SK-N-SH (cell line): ENCODE measurements at regions not wholly inside any gene's neighbourhood (a gene's known extent, or its start where the extent isn't known, plus 50 kb on each side); places are given as distances from the start of the nearest gene placed in this dataset.

Experiments
- CTCF ChIA-PET: fragments of 300-600, 350-600 bp; formaldehyde crosslinking; extraction: SDS; loops from one replicate; lab custom pipeline; 2021; lab: Yijun Ruan, JAX
- POLR2A ChIA-PET: fragments of 350-600 bp; sonication (Branson Sonifier 250); formaldehyde crosslinking; extraction: SDS; loops from one replicate; lab custom pipeline; 2020; ENCODE audit warnings: antibody characterized with exemption, inconsistent platforms; lab: Yijun Ruan, JAX
- DNase-seq: peaks from one replicate; pipeline ENCODE4 v3.0.0; 2012
- H2AFZ ChIP-seq: fragments of 200-600 bp; sonication (generic); 2 replicates; pipeline ENCODE4 v1.8.1; 2016; ENCODE audit warnings: antibody characterized with exemption, mild to moderate bottlenecking, low read depth
- H3F3A ChIP-seq: fragments of 200-600 bp; sonication (generic); replicated peaks from 2 replicates; pipeline ENCODE3; 2016; ENCODE audit warnings: antibody characterized with exemption, mild to moderate bottlenecking; ENCODE audit not compliant: insufficient read depth
- H3K27ac ChIP-seq, 2 experiments: fragments of 200-500 bp in 1 of 2; fragments of 200-600 bp in 1 of 2; sonication (Bioruptor generic) in 1 of 2; sonication (generic), shearing (Covaris generic) in 1 of 2; 2 replicates each; pipeline versions ENCODE4 v1.5.1 to v1.6.1; 2014 to 2016; ENCODE audit warnings: low read depth in 2 of 2, inconsistent platforms in 1 of 2, low read length in 1 of 2, mild to moderate bottlenecking in 1 of 2, mixed read lengths in 1 of 2
- H3K27me3 ChIP-seq: fragments of 200-600 bp; sonication (generic), shearing (Covaris generic); 2 replicates; pipeline ENCODE4 v1.6.1; 2016; ENCODE audit warnings: mixed run types; ENCODE audit not compliant: insufficient read depth
- H3K36me3 ChIP-seq, 2 experiments: fragments of 200-500 bp in 1 of 2; fragments of 200-600 bp in 1 of 2; sonication (Bioruptor generic) in 1 of 2; sonication (generic) in 1 of 2; replicated peaks in 1 of 2; 2 replicates each; pipeline versions ENCODE3 to v1.5.1; 2014 to 2016; ENCODE audit warnings: low read length in 1 of 2, mild to moderate bottlenecking in 1 of 2; ENCODE audit not compliant: insufficient read depth in 2 of 2, control insufficient read depth in 1 of 2
- H3K4me1 ChIP-seq, 2 experiments: fragments of 200-500 bp in 1 of 2; fragments of 200-600 bp in 1 of 2; sonication (Bioruptor generic) in 1 of 2; sonication (generic), shearing (Covaris generic) in 1 of 2; 2 replicates each; pipeline versions ENCODE4 v1.5.1 to v1.6.1; 2014 to 2016; ENCODE audit warnings: low read depth in 1 of 2, low read length in 1 of 2, mixed run types in 1 of 2; ENCODE audit not compliant: insufficient read depth in 2 of 2, control insufficient read depth in 1 of 2
- H3K4me2 ChIP-seq: fragments of 200-600 bp; sonication (generic), shearing (Covaris generic); 2 replicates; pipeline ENCODE4 v1.6.1; 2017; ENCODE audit warnings: mixed run types
- H3K4me3 ChIP-seq, 2 experiments: fragments of 200-500 bp in 1 of 2; fragments of 200-600 bp in 1 of 2; sonication (Bioruptor generic) in 1 of 2; sonication (generic), shearing (Covaris generic) in 1 of 2; 2 replicates each; pipeline versions ENCODE4 v1.5.1 to v1.8.1; 2014 to 2016; ENCODE audit warnings: low read depth in 2 of 2, inconsistent platforms in 1 of 2, low read length in 1 of 2, mild to moderate bottlenecking in 1 of 2, mixed read lengths in 1 of 2, moderate library complexity in 1 of 2
- H3K79me2 ChIP-seq: fragments of 200-600 bp; sonication (generic); 2 replicates; pipeline ENCODE4 v1.8.1; 2017; ENCODE audit warnings: mild to moderate bottlenecking; ENCODE audit not compliant: insufficient read depth
- H3K9ac ChIP-seq: fragments of 200-600 bp; sonication (generic); 2 replicates; pipeline ENCODE4 v1.6.1; 2017; ENCODE audit warnings: mixed run types
- H3K9me2 ChIP-seq: fragments of 200-600 bp; sonication (generic); 2 replicates; pipeline ENCODE4 v1.6.1; 2017; ENCODE audit warnings: mixed run types
- H3K9me3 ChIP-seq: fragments of 200-600 bp; sonication (generic); 2 replicates; pipeline ENCODE4 v1.6.1; 2017; ENCODE audit warnings: mixed run types, mild to moderate bottlenecking, moderate library complexity
- H4K20me1 ChIP-seq: fragments of 200-600 bp; sonication (generic); 2 replicates; pipeline ENCODE4 v1.6.1; 2017; ENCODE audit warnings: mild to moderate bottlenecking, mixed run types; ENCODE audit not compliant: insufficient read depth
- CTCF ChIP-seq: fragments of 200-600 bp; sonication (generic); IDR thresholded peaks from 2 replicates; pipeline ENCODE4 v1.6.1; 2017; ENCODE audit warnings: antibody characterized with exemption, mild to moderate bottlenecking, moderate library complexity
- EZH2phosphoT487 ChIP-seq: fragments of 200-600 bp; sonication (generic); IDR thresholded peaks from 2 replicates; pipeline ENCODE4 v1.6.1; 2017; ENCODE audit warnings: low read depth, mixed run types, mild to moderate bottlenecking, antibody characterized with exemption, moderate library complexity, borderline replicate concordance
- FOSL2 ChIP-seq: IDR thresholded peaks from 2 replicates; pipeline ENCODE4 v1.4.0; 2012; ENCODE audit warnings: low read depth, mild to moderate bottlenecking, moderate library complexity, borderline replicate concordance
- FOXJ3 ChIP-seq: sonication (generic); formaldehyde crosslinking; IDR thresholded peaks from 2 replicates; pipeline ENCODE4 v1.5.1; 2020; ENCODE audit warnings: mild to moderate bottlenecking, missing genetic modification reagents
- GABPA ChIP-seq: IDR thresholded peaks from 2 replicates; pipeline ENCODE4 v1.4.0; 2012; ENCODE audit warnings: low read depth, mild to moderate bottlenecking
- IRF3 ChIP-seq: fragments of 150-350 bp; IDR thresholded peaks from 2 replicates; pipeline ENCODE4 v1.6.1; 2016; ENCODE audit warnings: mild to moderate bottlenecking, low read depth, low read length
- MEF2A ChIP-seq: IDR thresholded peaks from 2 replicates; pipeline ENCODE4 v1.4.0; 2012; ENCODE audit warnings: low read depth, borderline replicate concordance
- MXI1 ChIP-seq: IDR thresholded peaks from 2 replicates; pipeline ENCODE4 v1.6.1; 2012; ENCODE audit warnings: mild to moderate bottlenecking, low read depth, low read length, improper control_type of control experiment
- SIN3A ChIP-seq: IDR thresholded peaks from 2 replicates; pipeline ENCODE4 v1.6.1; 2012; ENCODE audit warnings: low read depth, mild to moderate bottlenecking, low read length, moderate library complexity, borderline replicate concordance
- TAF1 ChIP-seq: IDR thresholded peaks from 2 replicates; pipeline ENCODE4 v1.6.1; 2012; ENCODE audit warnings: low read depth, mild to moderate bottlenecking, low read length, moderate library complexity, borderline replicate concordance
- TCF12 ChIP-seq: IDR thresholded peaks from 2 replicates; pipeline ENCODE4 v1.4.0; 2012
- TEAD4 ChIP-seq: IDR thresholded peaks from 2 replicates; pipeline ENCODE4 v1.4.0; 2012; ENCODE audit warnings: mild to moderate bottlenecking, borderline replicate concordance; ENCODE audit not compliant: insufficient read depth
- USF2 ChIP-seq: fragments of 150-350 bp; IDR thresholded peaks from 2 replicates; pipeline ENCODE4 v1.6.1; 2017; ENCODE audit warnings: antibody characterized with exemption, low read length, low read depth, borderline replicate concordance
- WGBS: methylation state at CpG from one replicate; pipeline ENCODE4 v1.1.6; 2017; ENCODE audit warnings: low lambda C conversion rate; 5-methylcytosine and 5-hydroxymethylcytosine counted together

GRCh38 chr1:200342511-200343311, 67.1 kb downstream of the ZNF281 start:
- 77% methylated on average over 5 of the region's 5 CpGs for WGBS
- no peak overlapping the region for H3K9ac ChIP-seq
- DNase-seq = no peak
- H3K36me3 ChIP-seq = no peaks in the 10 kb centered on the region
- ChIA-PET POLR2A (interaction anchor here (0.6 kb wide), 1 partner anchor 49 kb away, joined by 5 read pairs; no protein-coding TSS in a partner anchor), CTCF (interaction anchor here (0.6 to 1.2 kb wide), 3 partner anchors 13 to 85 kb away, joined by 3 read pairs; no protein-coding TSS in a partner anchor)
- H3K27ac ChIP-seq = no peak overlapping the region; a peak in 1 of 4 replicates
- no peaks in the 10 kb centered on the region for H3K9me3 ChIP-seq
- no peak overlapping the region for H3K4me3 ChIP-seq
- H4K20me1 ChIP-seq = no peaks in the 10 kb centered on the region
- TF ChIP-seq FOSL2 (no peak), EZH2phosphoT487 (no peak), SIN3A (no peak), TEAD4 (no peak), FOXJ3 (CRISPR knock-in tag) (no peak), GABPA (no peak), CTCF (no peak), TCF12 (no peak), USF2 (no peak), IRF3 (no peak), TAF1 (no peak), MEF2A (no peak), MXI1 (no peak)
- H3K27me3 ChIP-seq = no peaks in the 10 kb centered on the region
- no peaks in the 10 kb centered on the region for H3K4me1 ChIP-seq
- H3K4me2 ChIP-seq = no peak overlapping the region
- no peaks in the 10 kb centered on the region for H3K79me2 ChIP-seq
- no peak overlapping the region for H2AFZ ChIP-seq
- H3K9me2 ChIP-seq = no peaks in the 10 kb centered on the region
- H3F3A ChIP-seq = no peaks in the 10 kb centered on the region
